ENCODE measurements at regions not wholly inside any gene's neighbourhood (a gene's known extent, or its start where the extent isn't known, plus 50 kb on each side); places are given as distances from the start of the nearest gene placed in this dataset.

DNA sequence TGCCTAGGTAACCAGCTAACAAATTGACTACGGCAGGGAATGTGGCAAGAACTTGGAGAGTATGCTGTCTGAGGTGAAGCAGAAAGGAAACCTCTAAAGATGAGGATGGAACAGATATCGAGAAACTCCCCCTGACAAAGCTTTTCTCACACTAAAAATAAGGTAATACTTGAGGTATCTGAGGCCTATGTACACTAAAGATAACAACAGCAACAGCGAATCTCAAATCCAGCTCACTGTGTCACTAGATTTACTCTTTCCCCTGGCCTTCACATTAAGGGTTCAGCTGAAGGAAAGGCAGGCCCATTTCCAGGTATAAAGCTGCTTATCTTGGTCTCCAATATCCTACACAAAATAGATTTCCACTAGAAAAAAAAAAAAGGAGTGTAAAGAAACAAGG, 518.0 kb downstream of the KCNT2 start:
- TF ChIP-seq, protein P1, sequence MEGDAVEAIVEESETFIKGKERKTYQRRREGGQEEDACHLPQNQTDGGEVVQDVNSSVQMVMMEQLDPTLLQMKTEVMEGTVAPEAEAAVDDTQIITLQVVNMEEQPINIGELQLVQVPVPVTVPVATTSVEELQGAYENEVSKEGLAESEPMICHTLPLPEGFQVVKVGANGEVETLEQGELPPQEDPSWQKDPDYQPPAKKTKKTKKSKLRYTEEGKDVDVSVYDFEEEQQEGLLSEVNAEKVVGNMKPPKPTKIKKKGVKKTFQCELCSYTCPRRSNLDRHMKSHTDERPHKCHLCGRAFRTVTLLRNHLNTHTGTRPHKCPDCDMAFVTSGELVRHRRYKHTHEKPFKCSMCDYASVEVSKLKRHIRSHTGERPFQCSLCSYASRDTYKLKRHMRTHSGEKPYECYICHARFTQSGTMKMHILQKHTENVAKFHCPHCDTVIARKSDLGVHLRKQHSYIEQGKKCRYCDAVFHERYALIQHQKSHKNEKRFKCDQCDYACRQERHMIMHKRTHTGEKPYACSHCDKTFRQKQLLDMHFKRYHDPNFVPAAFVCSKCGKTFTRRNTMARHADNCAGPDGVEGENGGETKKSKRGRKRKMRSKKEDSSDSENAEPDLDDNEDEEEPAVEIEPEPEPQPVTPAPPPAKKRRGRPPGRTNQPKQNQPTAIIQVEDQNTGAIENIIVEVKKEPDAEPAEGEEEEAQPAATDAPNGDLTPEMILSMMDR (IDR thresholded peaks at IDR 0.05), result no peak
- TF ChIP-seq ZFX (IDR thresholded peaks at IDR 0.05; ENCODE audit: borderline replicate concordance), result no peak
- H3K27ac ChIP-seq, result no peak overlapping the region

DNA sequence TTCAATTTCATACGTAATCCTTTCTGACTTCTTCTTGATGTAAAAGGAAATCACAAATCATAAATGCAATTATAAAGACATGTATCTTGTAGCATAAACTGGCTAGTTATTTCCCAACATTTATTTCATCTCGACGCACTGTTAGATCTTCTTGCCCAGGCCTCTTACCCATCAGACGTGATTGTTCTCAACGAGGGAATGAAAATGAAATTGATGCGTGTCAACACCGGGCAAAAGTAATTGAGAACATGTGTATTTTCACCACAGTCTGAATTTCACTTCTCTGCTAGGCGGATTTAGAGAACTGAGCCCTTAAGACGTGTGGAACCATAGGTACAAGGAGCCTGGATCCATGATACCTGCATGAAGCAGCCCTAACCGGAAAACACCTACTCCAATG, 519.7 kb downstream of the KCNT2 start:
- no peak overlapping the region for H3K27ac ChIP-seq
- no peak for TF ChIP-seq ZFX (IDR thresholded peaks at IDR 0.05; ENCODE audit: borderline replicate concordance)
- TF ChIP-seq, protein P1 (IDR thresholded peaks at IDR 0.05), result no peak

DNA sequence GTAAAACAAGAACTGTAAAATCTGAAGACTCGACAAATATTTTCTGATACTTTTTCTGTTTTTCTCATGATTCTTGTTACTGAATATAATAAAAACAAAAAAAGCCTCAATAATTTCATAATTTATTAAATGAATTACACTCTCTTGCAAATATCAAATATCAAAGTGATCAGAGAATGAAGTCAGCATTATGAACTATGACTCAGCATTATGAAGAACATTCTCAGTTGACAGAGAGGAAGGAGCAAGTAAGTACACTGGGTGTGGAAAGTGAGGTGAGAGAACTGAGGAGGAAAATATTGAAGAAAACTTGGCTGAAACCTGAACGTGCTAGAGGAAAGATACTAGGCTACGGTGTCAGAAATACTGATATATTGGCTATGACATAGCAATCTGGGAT, 529.5 kb downstream of the KCNT2 start:
- no peak overlapping the region for H3K27ac ChIP-seq
- TF ChIP-seq, protein P1 (IDR thresholded peaks at IDR 0.05), result no peak
- TF ChIP-seq ZFX (IDR thresholded peaks at IDR 0.05; ENCODE audit: borderline replicate concordance), result no peak

DNA sequence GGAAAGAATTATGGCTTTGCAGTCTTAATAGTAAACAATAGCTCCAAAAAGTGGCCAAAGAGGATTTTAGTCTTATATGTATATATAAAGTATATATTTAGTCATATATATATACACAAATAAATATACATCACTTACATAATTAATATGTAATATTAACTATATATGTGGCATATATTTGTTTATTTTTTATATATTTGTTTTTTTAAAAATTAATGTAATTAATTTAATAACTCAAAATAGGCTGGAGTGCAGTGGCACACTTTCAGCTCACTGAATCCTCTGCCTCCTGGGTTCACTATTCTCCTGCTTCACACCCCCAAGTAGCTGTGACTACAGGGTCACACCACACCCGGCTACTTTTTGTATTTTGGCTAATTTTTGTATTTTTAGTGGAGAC, 532.6 kb downstream of the KCNT2 start:
- no peak for TF ChIP-seq ZFX (IDR thresholded peaks at IDR 0.05; ENCODE audit: borderline replicate concordance)
- TF ChIP-seq, protein P1 (IDR thresholded peaks at IDR 0.05), result no peak
- no peak overlapping the region for H3K27ac ChIP-seq

DNA sequence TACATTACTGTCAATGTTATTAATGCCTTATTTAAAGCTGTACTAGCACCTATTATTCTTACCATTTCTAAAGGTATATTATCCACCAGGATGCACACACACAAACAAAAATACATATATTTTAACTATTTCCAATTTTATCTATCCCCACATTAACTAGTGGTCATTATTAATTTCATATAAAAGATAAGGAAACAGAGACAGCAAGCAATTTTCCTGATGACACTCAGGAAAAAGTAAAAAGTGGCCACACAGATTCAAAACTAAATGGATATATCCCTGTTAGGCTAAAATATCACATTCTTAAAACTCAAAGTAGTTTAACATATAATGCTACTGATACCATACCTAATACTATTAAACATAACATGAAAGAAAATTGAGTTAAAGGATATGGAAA, 534.1 kb downstream of the KCNT2 start:
- TF ChIP-seq, protein P1 (IDR thresholded peaks at IDR 0.05), result no peak
- no peak for TF ChIP-seq ZFX (IDR thresholded peaks at IDR 0.05; ENCODE audit: borderline replicate concordance)
- no peak overlapping the region for H3K27ac ChIP-seq

DNA sequence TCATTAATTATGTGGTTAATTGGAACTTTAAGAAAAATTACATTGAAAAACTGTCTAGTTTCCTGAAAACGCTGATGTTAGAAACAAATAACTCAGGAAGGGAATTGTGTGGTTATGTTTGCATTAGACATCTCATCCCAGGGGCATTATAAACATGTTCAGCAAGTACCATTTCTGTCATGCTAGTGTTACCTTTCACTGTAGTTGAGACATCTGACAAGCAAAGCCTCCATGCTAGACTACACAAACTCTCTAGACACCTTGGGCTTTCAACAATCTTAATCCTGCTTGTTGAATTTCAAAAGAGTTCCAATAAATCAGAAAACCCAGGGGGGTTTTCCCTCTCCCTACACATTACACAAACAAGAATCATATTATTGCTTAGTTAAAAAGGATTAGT, 536.8 kb downstream of the KCNT2 start:
- TF ChIP-seq, protein P1 (IDR thresholded peaks at IDR 0.05), result no peak
- no peak for TF ChIP-seq ZFX (IDR thresholded peaks at IDR 0.05; ENCODE audit: borderline replicate concordance)
- H3K27ac ChIP-seq, result no peak overlapping the region

DNA sequence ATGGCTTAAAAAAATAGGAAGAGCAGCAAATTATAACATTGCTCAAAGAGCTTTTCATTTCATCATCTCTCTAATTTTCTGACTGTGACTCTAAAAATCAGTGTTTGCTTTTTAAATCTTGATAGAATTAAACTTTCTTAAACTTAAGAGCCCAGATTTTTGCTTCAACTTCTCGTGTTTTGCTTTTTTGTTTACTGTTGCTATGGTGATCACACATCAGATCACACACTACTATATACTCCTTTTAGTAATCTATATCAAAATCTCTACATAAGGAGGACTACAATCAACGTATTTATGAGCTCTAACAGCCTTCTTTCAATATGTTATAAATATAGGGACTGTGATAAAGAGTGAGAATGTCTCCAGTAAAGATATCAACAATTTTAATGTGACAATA, 537.3 kb downstream of the KCNT2 start:
- no peak overlapping the region for H3K27ac ChIP-seq
- TF ChIP-seq ZFX (IDR thresholded peaks at IDR 0.05; ENCODE audit: borderline replicate concordance), result no peak
- TF ChIP-seq, protein P1 (IDR thresholded peaks at IDR 0.05), result no peak

All from 22Rv1 (cell line).